NCI-H82 treated with DMSO at 0.1 percent for 48 hours (cell line): ENCODE measurements at regions not wholly inside any gene's neighbourhood (a gene's known extent, or its start where the extent isn't known, plus 50 kb on each side); places are given as distances from the start of the nearest gene placed in this dataset.

Experiments used
- DNase-seq: peaks from one replicate; lab custom pipeline; 2025; ENCODE audit not compliant: unreplicated experiment; lab: John Stamatoyannopoulos, UW

DNA sequence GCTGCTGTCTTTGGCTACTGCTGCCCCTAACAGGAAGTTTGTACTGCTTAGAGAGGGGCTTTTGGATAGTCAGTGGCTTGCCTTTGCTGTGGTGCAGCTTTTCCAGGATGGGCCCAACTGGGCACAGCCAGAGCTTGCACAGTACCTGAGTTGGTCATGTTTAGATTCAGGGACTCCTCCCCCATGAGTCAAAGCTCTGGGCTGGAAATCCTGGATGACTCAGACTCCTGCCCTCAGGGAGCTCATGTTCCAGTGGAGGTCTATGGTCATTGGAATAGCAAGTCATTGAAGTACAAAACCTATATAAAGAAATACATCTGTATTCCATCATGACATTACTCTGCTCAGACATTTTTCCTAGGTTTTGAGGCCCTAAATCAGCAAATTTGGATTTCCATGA lies 66.7 kb upstream of the PJA1 start:
- DNase-seq = no peak

DNA sequence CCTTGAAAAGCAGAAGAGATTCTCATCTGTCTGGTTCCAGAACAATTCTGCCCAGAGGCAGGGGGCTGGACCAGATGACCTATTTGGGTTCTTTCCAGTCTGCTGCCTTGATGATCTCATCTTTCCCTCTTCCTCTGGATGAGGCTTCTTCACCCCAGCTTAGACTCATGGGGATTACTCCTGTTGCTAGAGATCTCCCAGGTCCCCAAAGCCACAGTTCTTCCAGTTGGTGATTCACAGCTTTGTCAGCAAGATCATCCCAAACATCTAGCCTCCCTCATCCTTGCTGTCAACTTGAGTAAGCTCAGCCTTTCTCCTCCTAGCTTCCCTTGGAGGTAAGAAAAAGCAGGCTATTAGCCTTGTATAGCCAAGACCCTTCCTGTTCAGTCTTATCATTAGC lies 64.2 kb upstream of the PJA1 start:
- no peak for DNase-seq

DNA sequence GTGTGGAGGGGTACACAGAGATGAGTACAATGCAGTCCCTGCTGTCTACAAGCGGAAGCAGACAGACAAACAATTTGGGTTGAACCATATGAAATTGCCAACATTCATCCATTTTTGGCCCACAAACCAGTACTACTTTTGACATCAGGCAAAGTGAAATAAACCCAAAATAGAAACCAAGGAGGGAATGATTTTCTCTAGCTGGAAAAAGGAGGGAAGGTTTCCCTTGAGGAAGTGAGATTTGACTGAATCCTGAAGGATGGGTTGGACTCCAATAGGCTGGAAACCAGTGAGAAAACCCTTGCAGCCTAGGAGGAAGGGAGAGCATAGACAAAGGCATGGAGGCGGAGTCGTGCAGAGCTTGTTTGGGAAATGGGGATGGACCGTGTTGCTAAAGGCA lies 63.5 kb upstream of the PJA1 start:
- no peak for DNase-seq

DNA sequence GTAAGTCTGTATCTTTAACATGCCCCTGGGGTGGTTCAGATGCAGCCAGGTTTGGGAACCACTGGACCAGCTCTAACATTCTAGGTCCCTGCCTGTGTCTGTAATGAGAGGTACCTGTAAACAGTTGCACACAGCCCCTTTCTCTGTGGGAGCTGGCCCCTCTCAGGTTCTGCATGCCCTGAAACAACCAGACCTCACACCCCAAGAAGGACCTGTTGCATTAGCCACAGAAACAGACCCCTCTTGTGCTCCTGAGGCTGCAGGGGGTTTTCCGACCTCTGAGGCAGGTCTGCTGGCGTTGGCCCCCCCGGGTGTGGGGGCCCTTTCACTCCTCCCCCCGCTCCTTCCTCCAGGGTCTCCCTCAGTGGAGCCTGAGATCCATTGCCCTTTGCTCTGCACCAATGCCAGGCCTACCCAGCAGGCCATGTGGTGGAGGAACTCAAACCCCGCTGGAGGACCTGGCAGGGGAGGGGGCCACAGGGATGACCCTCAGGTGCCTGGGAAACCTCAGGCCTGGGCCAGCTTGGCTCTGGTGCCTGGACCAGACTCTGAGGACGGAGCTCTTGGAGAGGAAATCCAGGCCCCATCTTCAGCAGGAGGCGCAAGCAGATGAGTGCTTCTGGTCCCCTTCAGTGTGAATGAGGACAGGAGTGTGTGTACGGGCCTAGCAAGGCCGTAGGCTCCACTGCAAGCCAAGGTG lies 61.4 kb upstream of the PJA1 start:
- DNase-seq = no peak

DNA sequence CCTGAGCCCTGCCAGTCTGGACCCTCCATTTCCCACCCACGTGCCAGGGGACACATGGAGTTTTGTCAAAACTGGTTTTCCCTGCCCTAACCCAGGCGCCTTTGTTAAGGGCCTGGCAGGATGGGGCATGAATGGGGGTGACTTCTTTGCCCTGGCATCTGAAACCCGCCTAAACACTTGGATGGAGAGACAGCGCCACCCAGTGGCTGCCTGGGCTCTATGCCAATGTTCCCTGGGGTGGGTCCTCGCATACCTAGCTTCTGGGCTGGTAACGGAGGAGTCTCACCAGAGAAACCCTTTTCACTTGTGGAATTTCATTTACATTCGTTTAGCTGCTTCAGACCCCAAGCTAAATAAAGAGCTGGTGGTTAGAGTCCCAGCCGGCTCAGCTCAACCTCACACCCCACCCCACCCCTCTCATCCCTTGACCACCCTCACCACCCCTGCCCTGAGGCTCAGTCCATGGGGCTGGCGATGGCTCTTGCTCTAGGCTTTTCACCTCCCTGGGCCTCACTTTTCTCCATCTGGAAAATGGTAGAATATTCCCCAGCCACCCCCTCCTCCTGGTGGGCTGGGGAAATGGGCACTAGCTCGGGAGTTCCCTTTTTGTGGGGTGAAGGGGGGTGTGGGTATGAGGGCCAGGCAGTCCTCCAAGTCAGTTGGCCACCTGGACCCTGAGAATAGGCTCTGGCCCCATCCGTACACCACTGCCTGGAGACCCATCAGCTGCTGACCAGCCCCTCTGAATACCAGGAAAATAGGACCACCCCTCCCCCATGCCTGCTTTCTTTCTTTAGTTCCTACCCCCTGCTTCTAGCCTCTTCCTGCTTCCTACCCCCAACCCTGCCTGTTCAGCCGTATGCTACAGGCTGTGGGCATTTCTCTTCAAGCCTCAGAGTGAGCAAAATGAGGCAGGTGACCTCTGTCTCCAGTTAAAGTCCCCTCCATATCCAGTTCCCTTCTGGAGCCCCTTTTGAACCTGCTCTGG lies 57.1 kb upstream of the PJA1 start:
- peak; percentile 8 for DNase-seq

DNA sequence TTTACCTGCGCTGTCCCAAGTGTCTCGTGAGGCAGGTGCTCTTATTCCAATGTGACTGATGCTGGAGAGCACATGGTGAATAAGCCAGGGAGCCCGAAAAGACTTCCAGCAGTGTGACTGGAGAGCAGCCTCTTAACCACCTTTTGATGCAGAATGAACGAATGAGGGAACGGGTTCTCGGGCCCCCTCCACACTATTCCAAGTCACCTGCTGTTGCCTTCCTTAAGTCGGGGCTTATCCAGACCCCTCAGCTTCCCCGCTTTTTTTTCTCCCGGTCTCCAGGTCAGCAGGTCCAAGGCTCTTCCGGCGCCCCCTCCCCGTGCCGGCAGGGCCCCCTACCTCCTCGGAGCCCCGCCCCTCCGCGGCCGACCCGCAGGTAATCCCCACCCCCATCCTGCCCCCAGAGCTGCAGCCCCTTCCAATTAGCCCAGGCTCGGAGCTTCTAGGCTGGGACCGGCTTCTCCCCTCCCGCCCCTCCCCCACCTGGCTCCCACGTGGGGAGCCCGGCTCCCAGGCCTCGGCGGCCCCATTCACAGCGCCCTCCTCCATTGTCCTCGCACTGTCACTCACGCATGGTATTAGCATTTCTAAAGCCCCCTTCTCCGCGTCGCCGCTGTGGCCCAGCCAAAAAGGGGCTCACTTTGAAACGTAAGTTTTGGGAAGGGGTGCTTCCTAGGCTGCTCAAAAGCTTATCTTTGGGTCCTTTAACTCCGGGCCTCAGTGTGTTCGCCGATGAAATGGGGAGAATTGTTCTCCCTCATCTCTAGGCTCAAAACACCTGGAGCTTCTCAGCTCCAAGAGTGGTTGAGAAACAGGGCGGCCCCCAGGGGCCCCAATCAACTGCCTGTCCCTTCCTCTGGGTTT lies 56.2 kb upstream of the PJA1 start:
- no peak for DNase-seq

DNA sequence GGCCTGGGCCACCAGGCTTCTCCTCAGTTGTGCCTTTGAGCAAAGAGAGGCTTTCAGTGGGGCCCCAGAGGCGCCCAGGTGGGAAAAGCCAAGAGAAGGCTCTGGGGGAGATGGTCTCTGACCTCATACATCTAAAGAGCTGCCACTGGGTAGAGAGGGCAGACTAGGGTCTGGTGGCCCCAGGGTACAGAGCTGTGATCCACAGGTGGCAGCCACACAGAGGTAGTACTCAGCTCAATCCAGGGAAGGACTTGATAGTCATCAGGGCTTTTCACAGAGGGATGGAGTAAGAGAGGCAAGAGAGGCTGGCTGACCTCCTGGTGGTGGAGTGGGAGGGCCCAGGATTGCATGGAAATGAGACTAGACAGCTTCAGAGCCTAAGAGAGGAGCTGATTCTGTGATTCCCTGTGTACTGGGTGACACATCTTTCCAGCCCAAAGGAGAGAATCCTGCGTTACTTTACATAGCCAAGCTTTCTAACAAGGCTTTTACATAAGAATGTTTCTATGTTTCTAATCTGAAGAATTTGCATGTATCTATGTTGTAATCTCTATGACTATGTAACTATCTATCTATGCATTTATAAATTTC lies 53.2 kb upstream of the PJA1 start:
- no peak for DNase-seq

DNA sequence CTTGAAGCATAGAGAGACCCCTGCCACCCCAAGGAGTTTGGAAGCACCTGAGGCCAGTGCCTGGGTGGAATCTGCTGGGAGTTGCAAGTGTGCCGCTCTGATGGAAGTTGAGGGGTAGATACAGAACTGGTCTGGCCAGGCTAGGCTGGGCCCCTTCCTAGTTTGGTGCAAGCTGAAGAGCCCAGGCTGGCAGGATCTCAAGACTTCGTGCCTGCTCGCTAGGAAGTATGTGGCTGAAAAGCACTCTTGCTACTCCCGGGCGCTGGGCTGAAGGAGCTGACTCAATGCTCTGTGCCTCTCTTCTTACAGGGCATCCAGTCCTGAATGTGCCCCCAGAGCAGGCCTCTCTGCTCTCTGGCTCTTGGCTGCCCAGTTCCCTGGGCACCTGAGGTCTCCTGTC lies 51.7 kb upstream of the PJA1 start:
- no peak for DNase-seq

DNA sequence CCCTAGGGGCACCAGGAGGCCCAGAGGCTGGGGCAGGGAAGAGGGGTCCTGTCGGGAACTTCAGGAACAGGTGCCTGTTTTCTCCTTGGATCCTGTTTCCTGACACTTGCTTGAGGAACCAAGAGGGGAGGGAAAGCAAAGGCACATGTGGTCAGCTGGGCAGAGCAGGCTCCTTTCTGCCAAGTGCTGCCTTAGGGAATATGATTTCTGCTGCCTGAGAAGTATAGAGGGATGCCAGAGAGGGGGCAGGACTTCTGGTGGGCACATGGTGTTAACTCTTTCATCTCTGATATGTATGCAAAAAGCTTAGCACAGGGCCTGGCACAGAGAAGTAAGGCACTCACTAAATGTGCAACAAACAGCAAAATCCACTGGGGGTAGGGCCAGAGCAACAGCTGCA lies 51.2 kb upstream of the PJA1 start:
- DNase-seq = no peak

DNA sequence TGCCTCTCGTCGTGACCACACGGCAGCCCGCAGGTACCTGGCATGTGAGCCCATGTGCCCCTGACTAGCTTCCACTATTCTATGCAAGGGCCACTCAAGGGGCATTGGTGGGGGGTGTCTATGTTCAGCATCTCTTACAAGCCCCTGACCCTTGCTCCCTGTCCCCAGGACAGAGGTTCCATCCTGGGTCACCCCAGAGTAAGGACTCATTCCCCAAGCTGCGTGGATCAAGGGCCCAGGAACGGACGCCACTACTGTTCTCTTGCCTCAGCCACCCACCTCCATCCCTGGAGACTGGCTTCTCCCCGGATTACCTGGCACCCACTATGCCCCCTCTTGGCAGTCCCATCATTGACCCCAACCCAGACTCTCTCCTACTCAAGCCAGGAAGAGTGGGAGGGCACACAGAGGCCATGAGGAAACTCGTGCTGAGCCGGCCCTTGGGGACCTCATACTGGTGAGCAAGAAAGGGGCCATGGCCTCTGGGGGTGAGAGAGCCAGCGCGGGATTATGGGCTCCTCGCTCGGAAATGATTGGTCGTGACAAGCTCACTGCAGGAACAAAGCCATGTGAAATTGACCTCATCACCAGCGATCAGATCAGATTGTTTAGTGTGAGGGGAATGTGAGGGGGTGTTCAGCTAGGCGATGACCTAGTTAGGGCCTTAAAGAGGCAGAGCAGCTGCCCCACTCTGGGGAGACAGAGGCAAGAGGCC lies 50.1 kb upstream of the PJA1 start:
- DNase-seq = no peak
